ENCODE measurements at regions not wholly inside any gene's neighbourhood (a gene's known extent, or its start where the extent isn't known, plus 50 kb on each side); places are given as distances from the start of the nearest gene placed in this dataset.

DNA sequence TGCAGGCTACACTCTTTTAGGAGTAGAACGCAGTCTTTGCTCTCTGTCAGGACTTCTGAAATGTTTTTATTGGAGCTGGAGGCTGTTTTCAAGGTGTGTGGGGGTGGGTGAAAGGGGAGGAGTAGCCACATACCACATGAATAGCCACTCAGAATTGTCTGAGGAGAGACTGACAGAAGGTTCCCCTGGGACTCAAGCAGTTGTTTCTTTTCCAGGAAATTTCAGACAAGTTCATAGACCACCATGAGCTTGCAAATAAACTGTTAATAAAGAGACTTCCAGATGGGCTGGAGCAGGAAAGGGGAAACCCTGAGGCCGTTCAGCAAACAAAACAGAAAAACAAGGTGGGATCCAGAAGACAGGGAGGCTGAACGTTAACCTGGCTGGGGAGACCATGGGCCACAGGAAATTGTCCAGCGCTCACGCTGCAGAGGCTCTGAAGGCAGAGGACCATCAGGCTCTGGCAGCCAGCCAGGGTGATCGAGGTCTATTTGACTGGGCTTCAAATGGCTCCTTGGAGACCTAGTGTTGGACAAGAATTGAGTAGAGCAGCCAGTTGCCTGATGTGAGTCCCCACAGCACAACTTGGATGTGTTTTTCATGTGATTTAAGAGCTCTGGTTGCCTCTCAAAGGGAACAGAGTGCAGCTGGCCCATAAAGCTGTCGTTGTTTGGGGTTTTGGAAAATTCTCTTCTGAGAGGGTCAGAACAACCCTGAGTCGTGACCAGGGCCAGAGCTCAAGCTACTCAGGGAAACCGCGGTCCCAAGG, 159.2 kb upstream of the RAI14 start:
- no peak for DNase-seq (ENCODE audit: low read depth)
- H3K4me3 ChIP-seq (replicated peaks; ENCODE audit: low read depth, low read length): no peak overlapping the region
- TF ChIP-seq, protein P1, sequence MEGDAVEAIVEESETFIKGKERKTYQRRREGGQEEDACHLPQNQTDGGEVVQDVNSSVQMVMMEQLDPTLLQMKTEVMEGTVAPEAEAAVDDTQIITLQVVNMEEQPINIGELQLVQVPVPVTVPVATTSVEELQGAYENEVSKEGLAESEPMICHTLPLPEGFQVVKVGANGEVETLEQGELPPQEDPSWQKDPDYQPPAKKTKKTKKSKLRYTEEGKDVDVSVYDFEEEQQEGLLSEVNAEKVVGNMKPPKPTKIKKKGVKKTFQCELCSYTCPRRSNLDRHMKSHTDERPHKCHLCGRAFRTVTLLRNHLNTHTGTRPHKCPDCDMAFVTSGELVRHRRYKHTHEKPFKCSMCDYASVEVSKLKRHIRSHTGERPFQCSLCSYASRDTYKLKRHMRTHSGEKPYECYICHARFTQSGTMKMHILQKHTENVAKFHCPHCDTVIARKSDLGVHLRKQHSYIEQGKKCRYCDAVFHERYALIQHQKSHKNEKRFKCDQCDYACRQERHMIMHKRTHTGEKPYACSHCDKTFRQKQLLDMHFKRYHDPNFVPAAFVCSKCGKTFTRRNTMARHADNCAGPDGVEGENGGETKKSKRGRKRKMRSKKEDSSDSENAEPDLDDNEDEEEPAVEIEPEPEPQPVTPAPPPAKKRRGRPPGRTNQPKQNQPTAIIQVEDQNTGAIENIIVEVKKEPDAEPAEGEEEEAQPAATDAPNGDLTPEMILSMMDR (IDR thresholded peaks at IDR 0.05; ENCODE audit: low read length, missing control alignments): no peak

DNA sequence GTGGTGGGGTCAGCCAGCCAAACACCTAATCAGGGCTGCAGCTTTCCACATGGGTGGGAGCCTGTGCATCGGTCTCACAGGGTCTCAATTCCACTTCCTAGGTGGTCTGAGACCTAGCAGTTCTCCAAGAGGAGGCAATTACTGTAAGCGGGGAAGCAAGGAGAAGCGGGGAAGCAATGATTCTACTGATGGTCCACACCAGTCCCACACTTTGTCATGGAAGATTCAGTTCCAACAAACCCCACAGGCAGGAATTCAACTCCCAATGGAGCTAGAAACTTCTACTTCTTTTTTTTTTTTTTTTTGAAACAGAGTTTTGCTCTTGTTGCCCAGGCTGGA, 158.7 kb upstream of the RAI14 start:
- DNase-seq (ENCODE audit: low read depth): no peak
- H3K4me3 ChIP-seq (replicated peaks; ENCODE audit: low read depth, low read length): no peak overlapping the region
- TF ChIP-seq, protein P1 (IDR thresholded peaks at IDR 0.05; ENCODE audit: low read length, missing control alignments): no peak

DNA sequence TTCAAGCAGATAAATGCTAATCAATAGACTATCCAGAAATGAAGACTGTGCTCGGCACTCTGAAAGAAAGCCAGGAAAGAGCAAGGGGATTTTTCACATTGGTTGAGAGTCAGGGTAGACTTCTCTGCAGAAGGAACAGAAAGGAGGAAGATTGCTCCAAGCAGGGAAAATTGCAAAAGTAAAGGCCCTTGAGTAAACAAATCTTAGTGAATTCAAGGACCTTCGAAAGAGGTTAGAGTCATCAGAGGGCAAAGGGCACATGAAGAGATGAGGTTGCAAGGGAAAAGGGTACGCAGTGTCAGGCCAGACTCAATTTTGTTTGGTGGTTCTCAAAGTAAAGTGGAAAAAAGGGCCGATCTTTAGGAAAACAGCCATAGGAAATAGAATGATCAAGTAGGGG, 157.6 kb upstream of the RAI14 start:
- H3K4me3 ChIP-seq (replicated peaks; ENCODE audit: low read depth, low read length): no peak overlapping the region
- TF ChIP-seq, protein P1 (IDR thresholded peaks at IDR 0.05; ENCODE audit: low read length, missing control alignments): no peak
- DNase-seq (ENCODE audit: low read depth): no peak

- TF ChIP-seq, protein P1 (IDR thresholded peaks at IDR 0.05; ENCODE audit: low read length, missing control alignments): no peak
- H3K4me3 ChIP-seq (replicated peaks; ENCODE audit: low read depth, low read length): no peak overlapping the region
- DNase-seq (ENCODE audit: low read depth): peak; percentile 69
Measured at GRCh38 chr5:34499001-34499734, 157.0 kb upstream of the RAI14 start.

GRCh38 chr5:34500236-34500847, 155.8 kb upstream of the RAI14 start:
- H3K4me3 ChIP-seq (replicated peaks; ENCODE audit: low read depth, low read length): no peak overlapping the region
- peak; percentile 85 for DNase-seq (ENCODE audit: low read depth)
- TF ChIP-seq, protein P1 (IDR thresholded peaks at IDR 0.05; ENCODE audit: low read length, missing control alignments): no peak

- TF ChIP-seq, protein P1 (IDR thresholded peaks at IDR 0.05; ENCODE audit: low read length, missing control alignments): no peak
- no peak overlapping the region for H3K4me3 ChIP-seq (replicated peaks; ENCODE audit: low read depth, low read length)
- DNase-seq (ENCODE audit: low read depth): no peak
Measured at GRCh38 chr5:34501016-34501415, 155.1 kb upstream of the RAI14 start.

Data from fibroblast of pulmonary artery (primary cell).